GM21367 (cell line): ENCODE measurements at regions not wholly inside any gene's neighbourhood (a gene's known extent, or its start where the extent isn't known, plus 50 kb on each side); places are given as distances from the start of the nearest gene placed in this dataset.
"Not testable (repeated sequence)": the region's sequence is repeated elsewhere in the genome, so short reads cannot be mapped to it uniquely, and the experiment has no call there.

ENCODE experiments used
- ATAC-seq: cut with Tn5 transposase; IDR thresholded peaks from one replicate; pipeline ENCODE4 v1.9.1; 2021; ENCODE audit not compliant: unreplicated experiment

DNA sequence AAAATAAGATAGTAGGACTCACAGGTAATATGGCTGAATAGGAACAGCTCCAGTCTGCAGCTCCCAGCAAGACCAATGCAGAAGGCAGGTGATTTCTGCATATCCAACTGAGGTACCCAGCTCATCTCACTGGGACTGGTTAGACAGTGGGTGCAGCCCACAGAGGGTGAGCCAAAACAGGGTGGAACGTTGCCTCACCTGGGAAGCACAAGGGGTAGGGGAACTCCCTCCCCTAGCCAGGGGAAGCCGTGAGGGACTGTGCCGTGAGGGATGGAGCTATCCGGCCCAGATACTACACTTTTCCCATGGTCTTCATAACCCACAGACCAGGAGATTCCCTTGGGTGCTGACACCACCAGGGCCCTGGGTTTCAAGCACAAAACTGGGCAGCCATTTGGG, 114.8 kb upstream of the GNAI1 start:
- not testable (repeated sequence) for ATAC-seq

DNA sequence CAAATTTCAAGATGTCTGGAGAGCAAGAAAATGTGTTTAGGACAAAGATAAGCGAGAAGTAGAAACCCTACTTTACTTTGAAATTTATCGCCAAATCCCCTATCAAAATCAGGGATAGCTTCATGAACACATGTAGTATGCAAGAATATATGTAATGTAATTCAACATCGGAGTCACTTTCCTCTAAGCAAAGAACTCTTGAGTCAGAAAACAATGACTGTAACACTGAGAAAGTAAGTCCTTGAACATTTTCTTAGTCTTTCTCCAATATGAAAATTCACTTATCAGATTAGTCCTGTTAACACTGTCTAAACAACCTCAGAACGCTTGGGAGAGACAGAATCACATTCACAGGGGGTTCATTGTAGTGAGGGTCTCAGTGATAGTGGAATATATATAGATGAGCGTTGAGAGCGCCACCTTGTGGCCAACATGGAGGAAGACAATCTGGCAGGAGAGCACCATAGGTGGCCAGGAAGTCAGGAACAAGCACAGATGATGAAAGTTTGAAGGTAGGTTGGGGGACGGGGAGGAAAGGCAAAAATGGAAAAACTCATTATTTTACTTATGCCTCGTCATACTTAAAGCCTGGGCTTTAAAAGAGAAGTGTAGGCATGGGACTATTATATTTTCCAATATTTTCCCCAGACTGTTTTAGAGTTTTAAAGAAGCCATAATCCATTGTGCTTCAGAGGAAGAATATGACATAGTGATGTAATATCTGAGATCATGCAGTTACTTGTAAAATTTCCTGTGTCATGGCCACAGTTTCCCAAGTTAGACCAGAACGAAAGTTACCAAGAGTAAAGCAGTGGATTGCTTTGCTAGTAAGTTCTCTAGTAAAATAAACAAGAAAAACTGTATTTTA, 115.5 kb upstream of the GNAI1 start:
- peak; percentile 94 for ATAC-seq

DNA sequence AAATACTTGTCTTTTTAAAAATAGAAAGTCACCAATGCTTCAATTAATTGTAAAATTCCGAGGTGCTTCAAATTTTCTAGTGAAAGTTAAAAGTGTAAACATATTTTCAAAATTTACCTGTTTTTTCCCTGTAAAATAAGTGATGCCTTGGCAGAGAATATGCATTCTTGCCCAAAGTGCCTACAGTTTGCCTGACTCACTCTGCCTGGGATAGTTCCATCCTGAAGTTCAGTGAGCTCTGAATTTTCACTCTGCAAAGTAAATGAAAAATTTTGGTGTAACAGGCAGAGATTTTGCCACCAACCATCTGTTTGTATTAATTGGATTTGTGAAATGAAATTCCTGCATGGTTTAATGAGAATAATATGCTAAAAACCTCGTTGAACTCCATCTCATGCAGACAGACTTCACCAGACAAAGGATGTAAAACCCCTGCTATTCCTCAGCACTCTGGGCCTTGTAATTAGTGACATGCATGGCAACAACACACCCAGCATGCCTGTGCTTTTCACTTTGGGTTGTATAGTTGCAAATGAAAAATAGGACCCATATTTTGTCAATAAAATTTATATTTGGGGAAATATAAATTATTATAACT, 117.4 kb upstream of the GNAI1 start:
- ATAC-seq = no peak

DNA sequence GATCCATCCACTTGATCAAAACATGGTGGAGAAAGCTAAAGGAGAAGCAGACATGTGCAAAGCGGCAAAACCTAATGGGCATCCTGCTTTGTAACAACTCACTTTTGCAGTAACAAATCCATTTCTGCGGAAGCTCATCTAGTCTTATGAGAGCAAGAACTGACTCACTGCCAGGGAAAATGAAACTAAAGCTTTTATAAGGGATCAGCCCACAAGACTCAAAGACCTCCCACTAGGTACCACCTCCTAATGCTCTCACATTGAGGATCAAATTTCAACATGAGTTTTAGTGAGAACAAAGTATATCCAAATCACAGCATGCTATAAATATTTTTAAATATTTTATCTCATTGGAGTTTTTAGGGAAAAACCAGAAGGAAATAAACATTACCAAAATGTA, 120.1 kb upstream of the GNAI1 start:
- ATAC-seq = no peak

DNA sequence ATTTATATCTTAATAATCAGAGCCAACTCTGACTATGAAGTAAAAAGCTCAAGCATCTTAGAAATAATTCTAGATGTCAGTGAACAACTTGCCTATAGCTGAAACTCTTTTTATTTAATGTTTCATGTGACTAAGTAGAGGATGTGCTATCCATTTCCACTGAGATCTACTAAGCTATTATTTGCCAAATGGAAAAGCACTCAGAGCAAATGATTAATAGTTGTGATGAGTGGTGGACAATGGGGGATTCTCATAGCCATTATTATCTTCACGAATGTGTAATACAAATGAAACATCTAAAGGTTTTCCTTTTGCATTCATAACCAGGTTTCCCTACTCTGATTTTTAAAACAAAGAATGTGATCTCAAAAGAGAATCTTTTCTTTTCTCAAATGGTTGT, 126.6 kb upstream of the GNAI1 start:
- ATAC-seq = no peak

DNA sequence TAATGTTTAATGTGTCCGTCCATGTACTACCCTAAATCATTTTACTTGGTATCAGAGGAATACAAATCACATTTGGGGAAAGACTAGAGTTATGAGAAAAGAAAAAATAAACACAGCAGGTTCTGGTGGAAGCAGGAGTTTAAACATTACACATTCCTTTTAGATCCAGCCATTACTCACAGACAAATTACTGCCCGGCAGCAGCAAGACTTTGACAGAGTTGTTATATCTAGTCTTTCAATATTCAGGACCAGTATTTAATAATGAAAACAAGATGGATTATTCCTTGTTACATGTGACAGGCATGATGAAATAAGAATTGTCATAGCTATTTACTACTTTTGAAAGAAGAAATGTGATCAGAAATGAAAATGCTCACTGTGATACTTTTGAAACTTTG, 131.8 kb upstream of the GNAI1 start:
- no peak for ATAC-seq

DNA sequence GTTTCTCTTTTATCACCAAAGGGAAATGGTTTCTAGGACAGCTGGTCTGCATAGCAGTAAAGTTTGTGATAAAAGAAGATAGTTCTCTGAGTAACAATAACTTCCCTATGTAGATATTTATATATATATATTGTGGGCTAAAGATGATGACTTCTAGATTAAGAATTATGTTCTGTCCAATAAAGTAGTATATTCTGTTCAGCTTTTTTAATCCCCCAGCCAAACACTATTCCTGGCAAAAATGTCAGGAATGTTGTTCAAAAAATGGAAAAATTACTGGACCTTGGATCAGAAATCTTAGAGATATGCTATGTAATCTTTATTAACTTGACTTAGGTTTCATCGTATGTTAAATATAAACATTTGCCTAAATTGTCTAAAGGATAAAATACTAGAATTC, 136.3 kb upstream of the GNAI1 start:
- ATAC-seq = no peak

DNA sequence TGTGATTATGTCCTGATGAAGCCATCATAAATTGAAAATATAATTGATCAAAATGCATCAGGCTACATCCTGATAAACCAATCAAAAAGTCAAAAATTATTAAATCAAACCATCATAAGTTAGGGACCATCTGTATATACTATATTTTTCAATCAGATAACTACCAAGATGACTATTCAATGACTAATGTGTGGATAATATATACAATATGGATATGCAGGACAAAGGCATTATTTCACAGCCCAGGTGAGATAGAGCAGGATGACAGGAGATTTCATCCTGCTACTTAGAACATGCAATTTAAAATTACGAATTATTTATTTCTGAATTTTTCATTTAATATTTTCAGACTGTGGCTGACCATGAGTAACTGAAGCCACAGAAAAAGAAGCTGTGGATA, 137.3 kb upstream of the GNAI1 start:
- no peak for ATAC-seq

DNA sequence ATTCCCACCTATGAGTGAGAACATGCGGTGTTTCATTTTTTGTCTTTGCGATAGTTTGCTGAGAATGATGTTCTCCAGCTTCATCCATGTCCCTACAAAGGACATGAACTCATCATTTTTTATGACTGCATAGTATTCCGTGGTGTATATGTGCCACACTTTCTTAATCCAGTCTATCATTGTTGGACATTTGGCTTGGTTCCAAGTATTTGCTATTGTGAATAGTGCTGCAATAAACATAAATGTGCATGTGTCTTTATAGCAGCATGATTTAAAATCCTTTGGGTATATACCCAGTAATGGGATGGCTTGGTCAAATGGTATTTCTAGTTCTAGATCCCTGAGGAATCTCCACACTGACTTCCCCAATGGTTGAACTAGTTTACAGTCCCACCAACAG, 138.9 kb upstream of the GNAI1 start:
- not testable (repeated sequence) for ATAC-seq

DNA sequence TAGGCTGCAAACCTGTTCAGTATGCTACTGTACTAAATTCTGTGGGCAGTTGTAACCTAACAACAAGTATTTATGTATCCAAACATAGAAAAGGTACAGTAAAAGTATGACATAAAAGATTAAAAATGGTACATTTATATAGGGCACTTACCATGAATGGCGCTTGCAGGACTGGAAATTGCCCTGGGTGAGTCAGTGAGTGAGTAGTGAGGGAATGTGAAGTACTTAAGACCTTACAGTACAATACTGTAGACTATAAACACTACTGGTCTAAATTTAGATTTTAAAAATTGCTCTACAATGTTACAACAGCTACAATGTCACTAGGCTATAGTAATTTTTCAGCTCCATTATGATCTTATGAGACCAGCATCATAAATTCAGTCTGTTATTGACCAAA, 146.0 kb upstream of the GNAI1 start:
- ATAC-seq = no peak

DNA sequence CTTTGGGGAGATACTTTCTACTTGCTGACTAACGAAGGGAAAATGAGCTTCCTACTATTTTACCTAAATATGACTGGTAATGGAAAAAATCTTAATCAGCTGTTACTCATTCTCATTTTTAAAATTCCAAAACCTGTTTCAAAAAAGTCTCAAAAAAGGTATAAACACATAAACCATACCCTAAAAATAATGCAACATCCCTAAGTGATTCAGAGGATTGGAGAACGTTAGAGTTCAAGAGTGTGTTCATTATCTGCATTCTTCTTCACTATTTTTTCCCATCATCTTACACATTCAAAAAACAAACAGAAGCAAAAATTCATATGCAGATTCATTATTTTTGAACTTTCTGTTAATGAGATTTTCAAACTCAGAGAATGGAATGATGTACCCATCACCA, 150.4 kb upstream of the GNAI1 start:
- no peak for ATAC-seq

DNA sequence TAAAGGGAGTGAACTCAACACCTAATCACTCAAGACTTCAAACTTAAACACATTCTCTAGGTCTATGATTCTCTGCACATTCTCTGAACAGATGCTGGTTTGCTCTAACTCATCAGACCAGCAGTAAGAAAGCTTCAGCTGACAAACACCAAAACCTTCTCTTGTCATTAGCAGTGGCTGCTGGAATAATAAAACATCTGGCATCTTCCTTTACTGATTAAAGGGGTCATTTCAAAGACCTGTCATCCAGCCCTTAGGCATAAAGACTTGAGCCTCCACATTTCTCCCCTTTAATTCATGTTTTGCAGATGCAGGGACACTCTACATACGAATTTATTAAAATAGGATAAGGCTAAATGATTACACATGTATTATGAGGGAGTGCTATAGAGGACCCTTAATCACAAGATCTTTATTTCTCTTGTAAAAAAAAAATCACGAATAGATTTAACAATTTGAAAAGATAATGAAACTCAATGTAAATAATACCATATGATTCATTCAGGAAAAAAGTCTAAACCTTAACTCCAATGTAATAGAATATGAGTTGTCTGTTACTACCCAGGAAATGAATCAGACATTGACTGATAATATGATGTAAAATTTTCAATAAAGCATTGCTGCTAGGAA, 152.4 kb upstream of the GNAI1 start:
- ATAC-seq = no peak

DNA sequence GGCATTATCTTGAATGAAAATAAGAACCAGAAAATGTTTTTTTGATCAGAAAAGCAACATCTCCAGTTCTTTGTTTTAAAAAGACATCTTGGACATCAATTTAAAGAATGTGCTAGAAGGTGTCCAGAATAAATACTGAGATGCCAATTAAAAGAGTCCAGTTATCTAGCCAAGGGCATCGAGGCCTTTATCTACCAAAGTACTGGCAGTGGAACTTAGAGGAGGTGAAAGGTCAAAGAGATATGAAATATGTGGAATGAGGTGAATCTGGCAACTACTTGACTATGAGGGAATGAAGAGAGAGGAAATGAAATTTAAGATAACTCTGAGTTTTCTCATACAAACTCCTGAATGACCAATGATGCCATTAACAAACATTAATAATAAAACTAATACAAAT, 154.3 kb upstream of the GNAI1 start:
- ATAC-seq = no peak

DNA sequence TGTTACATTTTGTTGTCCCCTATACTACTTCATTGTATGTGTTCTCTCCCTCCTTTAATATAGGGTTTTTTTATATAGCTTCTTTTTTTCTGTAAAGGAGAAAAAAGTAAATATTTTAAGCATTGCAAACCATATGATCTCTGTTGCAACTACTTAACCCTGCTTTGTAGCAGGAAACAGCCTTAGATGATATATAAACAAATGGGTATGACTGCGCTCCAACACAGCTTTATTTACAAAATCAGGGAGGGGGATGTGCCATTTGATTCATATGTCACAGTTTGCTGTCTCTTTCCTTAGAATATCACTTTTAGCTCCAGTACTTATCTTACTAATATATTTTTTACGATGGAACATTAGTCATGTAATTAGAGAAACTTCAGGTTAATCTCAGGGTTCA, 155.2 kb upstream of the GNAI1 start:
- no peak for ATAC-seq

DNA sequence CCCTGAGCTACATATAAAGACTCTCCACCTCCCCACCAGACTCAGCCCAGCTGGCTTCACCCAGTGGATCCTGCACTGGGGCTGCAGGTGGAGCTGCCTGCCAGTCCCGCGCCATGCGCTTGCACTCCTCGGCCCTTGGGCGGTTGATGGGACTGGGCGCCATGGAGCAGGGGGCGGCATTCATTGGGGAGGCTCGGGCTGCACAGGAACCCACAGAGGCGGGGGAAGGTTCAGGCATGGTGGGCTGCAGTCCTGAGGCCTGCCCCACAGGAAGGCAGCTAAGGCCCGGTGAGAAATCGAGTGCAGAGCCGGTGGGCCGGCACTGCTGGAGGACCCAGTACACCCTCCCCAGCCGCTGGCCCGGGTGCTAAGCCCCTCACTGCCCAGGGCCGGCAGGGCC, 157.2 kb upstream of the GNAI1 start:
- ATAC-seq = no peak

DNA sequence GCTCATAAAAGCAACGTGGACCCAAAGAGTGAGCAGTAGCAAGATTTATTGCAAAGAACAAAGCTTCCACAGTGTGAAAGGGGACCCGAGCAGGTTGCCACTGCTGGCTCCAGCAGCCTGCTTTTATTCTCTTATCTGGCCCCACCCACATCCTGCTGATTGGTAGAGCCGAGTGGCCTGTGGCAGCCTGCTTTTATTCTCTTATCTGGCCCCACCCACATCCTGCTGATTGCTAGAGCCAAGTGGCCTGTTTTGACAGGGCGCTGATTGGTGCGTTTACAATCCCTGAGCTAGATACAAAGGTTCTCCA, 158.0 kb upstream of the GNAI1 start:
- not testable (repeated sequence) for ATAC-seq

DNA sequence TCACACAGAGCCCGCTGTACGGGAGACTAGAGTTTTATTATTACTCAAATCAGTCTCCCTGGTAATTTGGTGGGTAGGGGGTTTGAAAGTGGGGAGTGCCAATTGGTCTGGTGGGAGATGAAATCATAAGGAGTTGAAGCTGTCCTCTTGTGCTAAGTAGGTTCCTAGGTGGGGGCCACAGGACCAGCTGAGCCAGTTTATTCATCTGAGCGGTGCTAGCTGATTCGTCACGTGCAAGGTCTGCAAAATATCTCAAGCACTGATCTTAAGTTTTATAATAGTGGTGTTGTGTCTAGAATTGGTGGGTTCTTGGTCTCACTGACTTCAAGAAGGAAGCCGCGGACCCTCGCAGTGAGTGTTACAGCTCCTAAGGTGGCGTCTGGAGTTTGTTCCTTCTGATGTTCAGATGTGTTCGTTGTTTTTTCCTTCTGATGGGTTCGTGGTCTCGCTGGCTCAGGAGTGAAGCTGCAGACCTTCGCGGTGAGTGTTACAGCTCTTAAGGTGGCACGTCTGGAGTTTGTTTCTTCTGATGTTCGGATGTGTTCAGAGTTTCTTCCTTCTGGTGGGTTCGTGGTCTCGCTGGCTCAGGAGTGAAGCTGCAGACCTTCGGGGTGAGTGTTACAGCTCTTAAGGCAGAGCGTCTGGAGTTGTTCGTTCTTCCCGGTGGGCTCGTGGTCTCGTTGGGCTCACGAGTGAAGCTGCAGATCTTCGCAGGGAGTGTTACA, 158.5 kb upstream of the GNAI1 start:
- not testable (repeated sequence) for ATAC-seq

DNA sequence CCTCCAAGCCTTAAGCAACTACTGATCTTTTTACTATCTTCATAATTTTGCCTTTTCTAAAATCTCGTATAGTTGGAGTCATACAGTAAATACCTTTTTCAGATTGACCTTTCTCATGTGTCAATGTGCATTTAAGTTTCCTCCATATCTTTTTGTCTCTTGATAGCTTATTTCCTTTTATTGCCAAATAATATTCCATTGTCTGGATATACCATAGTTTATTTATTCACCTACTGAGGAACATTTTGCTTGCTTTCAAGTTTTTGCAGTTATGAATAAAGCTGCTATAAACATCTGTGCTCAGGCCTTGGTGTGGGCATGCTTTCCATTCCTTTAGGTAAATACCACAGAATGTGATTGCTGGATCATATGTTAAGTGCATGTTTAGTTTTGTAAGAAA, 161.2 kb upstream of the GNAI1 start:
- no peak for ATAC-seq

DNA sequence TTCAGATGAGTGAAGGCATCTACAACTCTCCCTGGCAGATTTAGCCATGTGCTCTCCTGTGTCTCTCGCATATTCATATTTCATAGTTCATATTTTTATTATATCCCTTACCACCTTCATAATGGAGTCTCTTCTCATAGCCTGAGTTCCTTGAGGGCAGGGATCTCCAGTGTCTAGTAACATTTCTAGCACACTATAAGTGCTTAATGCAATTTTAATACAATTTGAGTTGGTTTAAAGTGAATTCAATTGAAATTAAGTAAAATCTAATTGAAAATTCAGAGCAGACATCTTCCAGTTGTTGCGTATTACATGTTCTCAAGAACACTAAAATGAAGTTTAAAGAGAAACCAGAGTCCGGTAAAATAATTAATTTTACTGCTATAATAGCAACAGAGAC, 163.6 kb upstream of the GNAI1 start:
- ATAC-seq = no peak

DNA sequence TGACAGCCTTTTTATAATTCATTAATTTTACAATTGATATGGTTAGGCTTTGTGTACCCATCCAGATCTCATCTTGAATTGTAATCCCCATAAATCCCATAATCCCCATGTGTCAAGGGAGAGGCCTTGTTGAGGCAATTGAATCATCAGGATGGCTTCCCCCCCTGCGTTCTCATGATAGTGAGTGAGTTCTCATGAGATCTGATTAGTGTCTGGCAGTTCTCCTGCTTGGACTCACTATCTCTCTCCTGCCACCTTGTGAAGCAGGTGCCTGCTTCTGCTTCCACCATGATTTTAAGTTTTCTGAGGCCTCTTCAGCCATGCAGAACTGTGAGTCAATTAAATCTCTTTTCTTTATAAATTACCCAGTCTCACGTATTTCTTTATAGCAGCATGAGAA, 165.7 kb upstream of the GNAI1 start:
- no peak for ATAC-seq

DNA sequence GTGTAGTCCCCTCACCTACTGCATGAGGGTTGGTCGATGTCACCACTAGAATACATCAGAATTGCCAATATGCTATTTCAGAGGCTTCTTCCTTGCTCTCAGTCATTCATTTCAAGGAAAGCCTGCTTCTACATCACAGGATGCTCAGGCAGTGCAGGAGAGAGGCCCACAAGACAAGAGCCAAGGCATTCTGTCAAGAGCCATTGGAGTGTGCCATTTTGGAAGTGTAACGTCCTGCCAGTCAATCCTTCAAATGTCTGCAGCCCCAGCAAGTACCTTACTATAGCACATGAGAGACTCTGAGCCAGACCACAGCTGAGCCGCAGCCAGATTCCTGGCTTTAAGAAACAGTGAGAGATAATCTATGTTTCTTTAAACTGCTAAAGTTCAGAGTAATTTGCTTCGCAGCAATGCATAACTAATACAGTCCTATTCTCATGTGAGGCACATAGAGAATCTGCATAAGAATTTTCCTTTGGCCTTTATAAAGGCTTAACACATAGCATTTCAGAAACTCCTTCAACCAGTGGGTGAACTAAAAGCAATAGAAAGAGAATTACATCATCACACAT, 166.5 kb upstream of the GNAI1 start:
- no peak for ATAC-seq

DNA sequence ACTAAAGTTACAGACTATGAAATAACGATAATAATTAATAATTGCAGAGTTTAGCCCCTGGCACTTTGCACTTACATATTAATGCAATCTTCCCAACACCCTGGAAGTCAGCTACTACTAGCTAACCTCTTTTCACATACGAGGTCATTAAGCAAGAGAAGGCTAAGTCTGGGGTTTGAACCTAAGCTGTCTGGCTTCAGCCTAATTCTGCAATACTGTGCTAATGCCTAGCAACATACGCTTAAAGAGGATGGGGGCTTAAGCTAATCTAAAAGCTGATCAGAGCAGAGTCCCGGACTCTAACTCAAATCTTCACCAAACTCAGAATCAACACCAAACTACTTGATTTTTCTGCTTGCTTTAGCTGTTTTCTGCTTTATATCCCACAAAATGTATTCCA, 168.7 kb upstream of the GNAI1 start:
- no peak for ATAC-seq
